ENCODE measurements at regions not wholly inside any gene's neighbourhood (a gene's known extent, or its start where the extent isn't known, plus 50 kb on each side); places are given as distances from the start of the nearest gene placed in this dataset.

GRCh38 chr18:55064073-55064472, 104.8 kb upstream of the CCDC68 start:
- Mint-ChIP-seq H3K36me3 (ENCODE audit: low read depth) (no peaks in the 10 kb centered on the region), H3K9me3 (no peaks in the 10 kb centered on the region), H3K27me3 (ENCODE audit: insufficient read depth, low read depth, poor library complexity) (peaks cover 1% of the 10 kb centered on the region), H3K4me3 (no peak overlapping the region), H3K4me1 (no peaks in the 10 kb centered on the region), H3K27ac (no peak overlapping the region)
- Histone ChIP-seq H3K4me2 (no peak overlapping the region), H3K27me3 (ENCODE audit: insufficient read depth) (no peaks in the 10 kb centered on the region), H3K4me1 (ENCODE audit: insufficient read depth) (no peaks in the 10 kb centered on the region), H4K20me1 (replicated peaks; ENCODE audit: insufficient read depth) (no peaks in the 10 kb centered on the region), H3F3A (replicated peaks; ENCODE audit: low read depth) (no peaks in the 10 kb centered on the region), H2AFZ (no peak overlapping the region), H3K9me2 (ENCODE audit: insufficient read depth) (no peaks in the 10 kb centered on the region), H3K4me3 (no peak overlapping the region), H3K36me3 (ENCODE audit: insufficient read depth) (no peaks in the 10 kb centered on the region), H3K79me2 (replicated peaks; ENCODE audit: insufficient read depth) (no peaks in the 10 kb centered on the region), H3K27ac (ENCODE audit: low read depth) (no peak overlapping the region)
- no peak for TF ChIP-seq ETS1 (IDR thresholded peaks at IDR 0.05)
- ATAC-seq (no peak), DNase-seq (ENCODE audit: low spot score) (no peak)

GRCh38 chr18:55054021-55054990, 95.0 kb upstream of the CCDC68 start:
- H3K4me1 Mint-ChIP-seq: peaks cover 10% of the 10 kb centered on the region
- Histone ChIP-seq H3K9me2 (ENCODE audit: insufficient read depth) (no peaks in the 10 kb centered on the region), H3K27ac (ENCODE audit: low read depth) (no peak overlapping the region), H3K4me3 (no peak overlapping the region), H3K4me1 (ENCODE audit: insufficient read depth) (peaks cover 21% of the 10 kb centered on the region; the same call in 1 of the 2 replicates), H4K20me1 (replicated peaks; ENCODE audit: insufficient read depth) (no peaks in the 10 kb centered on the region), H3F3A (replicated peaks; ENCODE audit: low read depth) (no peaks in the 10 kb centered on the region), H3K79me2 (replicated peaks; ENCODE audit: insufficient read depth) (no peaks in the 10 kb centered on the region), H2AFZ (peak overlapping the region; percentile 97), H3K36me3 (ENCODE audit: insufficient read depth) (no peaks in the 10 kb centered on the region), H3K4me2 (no peak overlapping the region), H3K27me3 (ENCODE audit: insufficient read depth) (no peaks in the 10 kb centered on the region)
- peaks cover 2% of the 10 kb centered on the region for H3K27me3 Mint-ChIP-seq (ENCODE audit: insufficient read depth, low read depth, poor library complexity)
- ATAC-seq: no peak
- DNase-seq (ENCODE audit: low spot score): no peak
- H3K9me3 Mint-ChIP-seq: no peaks in the 10 kb centered on the region
- H3K4me3 Mint-ChIP-seq: no peak overlapping the region
- no peak overlapping the region; the same call in 1 of the 2 replicates for H3K27ac Mint-ChIP-seq
- TF ChIP-seq REST (IDR thresholded peaks at IDR 0.05; ENCODE audit: unreplicated experiment) (no peak), EZH2phosphoT487 (IDR thresholded peaks at IDR 0.05; ENCODE audit: unreplicated experiment) (no peak), CREB1 (CRISPR knock-in tag; IDR thresholded peaks at IDR 0.05; ENCODE audit: low read depth) (no peak), ZNF114 (CRISPR knock-in tag; IDR thresholded peaks at IDR 0.05) (no peak), NANOG (IDR thresholded peaks at IDR 0.05; ENCODE audit: borderline replicate concordance) (no peak)
- H3K36me3 Mint-ChIP-seq (ENCODE audit: low read depth): no peaks in the 10 kb centered on the region
